ENCODE measurements at regions not wholly inside any gene's neighbourhood (a gene's known extent, or its start where the extent isn't known, plus 50 kb on each side); places are given as distances from the start of the nearest gene placed in this dataset.

DNA sequence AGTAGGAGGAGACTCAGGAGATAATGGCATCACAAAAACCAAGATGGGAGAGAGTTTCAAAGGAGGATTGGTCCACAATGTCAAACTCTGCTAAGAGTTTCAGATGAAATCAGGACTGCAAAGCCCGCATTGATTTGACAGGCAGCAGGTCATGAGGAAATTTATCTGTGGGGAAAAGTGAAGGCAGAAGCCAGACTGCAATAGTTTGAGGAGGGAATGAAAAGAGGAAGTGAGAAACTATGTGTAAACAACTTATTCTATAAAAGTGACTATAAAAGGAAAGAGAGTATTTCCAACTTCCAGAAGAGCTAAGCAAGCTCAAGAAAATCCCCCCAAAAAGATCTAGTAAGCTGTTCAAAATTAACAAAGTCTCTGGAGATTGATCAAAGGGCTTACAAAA is 66.3 kb upstream of the DGKK start:
- TF ChIP-seq, protein P1, sequence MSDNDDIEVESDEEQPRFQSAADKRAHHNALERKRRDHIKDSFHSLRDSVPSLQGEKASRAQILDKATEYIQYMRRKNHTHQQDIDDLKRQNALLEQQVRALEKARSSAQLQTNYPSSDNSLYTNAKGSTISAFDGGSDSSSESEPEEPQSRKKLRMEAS (IDR thresholded peaks at IDR 0.05; ENCODE audit: low read depth, low read length): no peak
- TF ChIP-seq POLR2A (IDR thresholded peaks at IDR 0.05; ENCODE audit: extremely low read depth, insufficient read length) (no peak), CTCF (IDR thresholded peaks at IDR 0.05; ENCODE audit: low read depth, low read length) (no peak), MYC (IDR thresholded peaks at IDR 0.05; ENCODE audit: low read depth, low read length) (no peak)
- no peak overlapping the region for H3K4me3 ChIP-seq (ENCODE audit: low read depth, low read length)
- DNase-seq (ENCODE audit: low read depth): peak; percentile 29
